Activated CD4-positive, alpha-beta T cell treated with anti-CD3 and anti-CD28 coated beads for 36 hours (primary cell): ENCODE measurements at regions not wholly inside any gene's neighbourhood (a gene's known extent, or its start where the extent isn't known, plus 50 kb on each side); places are given as distances from the start of the nearest gene placed in this dataset.
"Not testable (repeated sequence)": the region's sequence is repeated elsewhere in the genome, so short reads cannot be mapped to it uniquely, and the experiment has no call there.

ENCODE experiments used
- ATAC-seq: fragments of 200-7000 bp; cut with Tn5 transposase; one replicate; pipeline ENCODE4 v1.10.0; 2021; ENCODE audit warnings: mild to moderate bottlenecking, moderate library complexity
- CTCF ChIA-PET: fragments of 350-600 bp; sonication (Branson Sonifier 250); formaldehyde crosslinking; loops from one replicate; lab custom pipeline; 2021; ENCODE audit warnings: antibody characterized with exemption; lab: Charles Lee
- POLR2A ChIA-PET: fragments of 350-600 bp; sonication (Branson Sonifier 250); formaldehyde crosslinking; loops from one replicate; lab custom pipeline; 2021; ENCODE audit warnings: antibody characterized with exemption, inconsistent platforms; lab: Charles Lee
- DNase-seq: peaks from one replicate; pipeline ENCODE4 v3.0.0-alpha.2; 2020
- H3K27ac Mint-ChIP-seq: one replicate; pipeline ENCODE4 v1.8.0; 2021; ENCODE audit warnings: mixed read lengths
- H3K27me3 Mint-ChIP-seq: one replicate; pipeline ENCODE4 v1.8.0; 2021; ENCODE audit warnings: mixed read lengths
- H3K36me3 Mint-ChIP-seq: one replicate; pipeline ENCODE4 v1.8.0; 2021; ENCODE audit warnings: low read depth, mixed read lengths
- H3K4me1 Mint-ChIP-seq: one replicate; pipeline ENCODE4 v1.8.0; 2021; ENCODE audit warnings: mixed read lengths
- H3K4me3 Mint-ChIP-seq: one replicate; pipeline ENCODE4 v1.8.0; 2021; ENCODE audit warnings: mild to moderate bottlenecking, moderate library complexity, mixed read lengths
- H3K9me3 Mint-ChIP-seq: one replicate; pipeline ENCODE4 v1.8.0; 2021; ENCODE audit warnings: low read depth, mixed read lengths
- intact Hi-C, 2 experiments: fragments of 100-400 bp; cut with DNase I in 1 of 2; cut with micrococcal nuclease in 1 of 2; formaldehyde crosslinking; loops; one replicate each; pipeline versions ENCODE4 v1.14.2 to v1.15.1; 2022 to 2024; cut with DNase I, micrococcal nuclease

GRCh38 chr11:123321636-123322035 lies 108.4 kb upstream of the GRAMD1B start:
- Mint-ChIP-seq H3K4me3 (no peak overlapping the region), H3K27ac (no peak overlapping the region), H3K4me1 (no peaks in the 10 kb centered on the region), H3K9me3 (no peaks in the 10 kb centered on the region), H3K36me3 (no peaks in the 10 kb centered on the region), H3K27me3 (peaks cover 12% of the 10 kb centered on the region)
- no peak for ATAC-seq
- ChIA-PET CTCF (interaction anchor here (0.6 kb wide), 1 partner anchor 149 kb away, joined by 3 read pairs; no protein-coding TSS in a partner anchor), POLR2A (interaction anchor here (0.6 kb wide), 1 partner anchor 32 kb away, joined by 4 read pairs; no protein-coding TSS in a partner anchor)
- DNase-seq, result no peak
- intact Hi-C loops, result no loop called here

- POLR2A ChIA-PET, result no interaction called here
- ATAC-seq (no peak), DNase-seq (no peak)
- H3K4me1 Mint-ChIP-seq, result no peaks in the 10 kb centered on the region
- peaks cover 12% of the 10 kb centered on the region for H3K27me3 Mint-ChIP-seq
- H3K27ac Mint-ChIP-seq, result no peak overlapping the region
- H3K9me3 Mint-ChIP-seq, result no peaks in the 10 kb centered on the region
- H3K4me3 Mint-ChIP-seq, result no peak overlapping the region
- H3K36me3 Mint-ChIP-seq, result no peaks in the 10 kb centered on the region
- intact Hi-C loops, result no loop called here
- CTCF ChIA-PET, result interaction anchor here (1.4 to 1.7 kb wide), 2 partner anchors 15 to 18 kb away, joined by 4 to 5 read pairs; no protein-coding TSS in a partner anchor
Measured at GRCh38 chr11:123318623-123319022, 111.4 kb upstream of the GRAMD1B start.

GRCh38 chr11:123318132-123318531 lies 111.9 kb upstream of the GRAMD1B start:
- H3K27ac Mint-ChIP-seq, intact Hi-C loops, H3K9me3 Mint-ChIP-seq, DNase-seq, H3K36me3 Mint-ChIP-seq, ATAC-seq, H3K4me3 Mint-ChIP-seq, H3K4me1 Mint-ChIP-seq: not testable (repeated sequence)
- CTCF ChIA-PET, result interaction anchor here (1.4 to 1.7 kb wide), 2 partner anchors 15 to 17 kb away, joined by 4 to 5 read pairs; no protein-coding TSS in a partner anchor
- peaks cover 12% of the 10 kb centered on the region for H3K27me3 Mint-ChIP-seq
- POLR2A ChIA-PET, result interaction anchor here (0.6 kb wide), 1 partner anchor 426 kb away, joined by 4 read pairs; no protein-coding TSS in a partner anchor

GRCh38 chr11:123316003-123316402 lies 114.1 kb upstream of the GRAMD1B start:
- no peak overlapping the region for H3K27ac Mint-ChIP-seq
- no peak for ATAC-seq
- ChIA-PET CTCF (interaction anchor here (0.6 to 1.9 kb wide), 3 partner anchors 10 to 118 kb away, joined by 3 to 5 read pairs (median 3); no protein-coding TSS in a partner anchor), POLR2A (no interaction called here)
- H3K9me3 Mint-ChIP-seq, result no peaks in the 10 kb centered on the region
- peaks cover 8% of the 10 kb centered on the region for H3K27me3 Mint-ChIP-seq
- H3K4me1 Mint-ChIP-seq, result no peaks in the 10 kb centered on the region
- no peaks in the 10 kb centered on the region for H3K36me3 Mint-ChIP-seq
- intact Hi-C loops, result no loop called here
- DNase-seq, result no peak
- H3K4me3 Mint-ChIP-seq, result no peak overlapping the region

GRCh38 chr11:123314972-123315371 lies 115.1 kb upstream of the GRAMD1B start:
- H3K36me3 Mint-ChIP-seq, result no peaks in the 10 kb centered on the region
- no peaks in the 10 kb centered on the region for H3K9me3 Mint-ChIP-seq
- no peak for ATAC-seq

GRCh38 chr11:123313262-123313661 lies 116.8 kb upstream of the GRAMD1B start:
- peaks cover under 1% of the 10 kb centered on the region for H3K4me1 Mint-ChIP-seq
- POLR2A ChIA-PET, result no interaction called here
- no peak overlapping the region for H3K27ac Mint-ChIP-seq
- H3K27me3 Mint-ChIP-seq, result no peaks in the 10 kb centered on the region
- H3K36me3 Mint-ChIP-seq, result no peaks in the 10 kb centered on the region
- H3K4me3 Mint-ChIP-seq, result no peak overlapping the region
- DNase-seq (no peak), ATAC-seq (no peak)
- CTCF ChIA-PET, result interaction anchor here (0.8 kb wide), 1 partner anchor 82 kb away, joined by 3 read pairs; no protein-coding TSS in a partner anchor
- no peaks in the 10 kb centered on the region for H3K9me3 Mint-ChIP-seq
- intact Hi-C loops, result no loop called here

More at GRCh38 chr11:123314972-123315371, 115.1 kb upstream of the GRAMD1B start:
- CTCF ChIA-PET, result interaction anchor here (0.5 kb wide), 1 partner anchor 327 kb away, joined by 3 read pairs; no protein-coding TSS in a partner anchor
- DNase-seq, result no peak
- no peak overlapping the region for H3K27ac Mint-ChIP-seq
- H3K4me1 Mint-ChIP-seq, result no peaks in the 10 kb centered on the region
- peaks cover 4% of the 10 kb centered on the region for H3K27me3 Mint-ChIP-seq
- intact Hi-C loops, result no loop called here
- H3K4me3 Mint-ChIP-seq, result no peak overlapping the region
- POLR2A ChIA-PET, result no interaction called here

- Mint-ChIP-seq H3K36me3 (no peaks in the 10 kb centered on the region), H3K9me3 (no peaks in the 10 kb centered on the region), H3K27me3 (no peaks in the 10 kb centered on the region), H3K4me3 (no peak overlapping the region), H3K27ac (no peak overlapping the region), H3K4me1 (peaks cover 26% of the 10 kb centered on the region)
- no peak for ATAC-seq
- POLR2A ChIA-PET, result interaction anchor here (0.6 kb wide), 1 partner anchor 175 kb away, joined by 3 read pairs; no protein-coding TSS in a partner anchor
- no peak for DNase-seq
- CTCF ChIA-PET, result interaction anchor here (0.6 to 1.3 kb wide), 5 partner anchors 28 to 170 kb away, joined by 3 to 4 read pairs (median 3); no protein-coding TSS in a partner anchor
- intact Hi-C loops, result loop anchor here in 1 of 2 experiments (10.0 kb wide), 1 partner anchor 247 kb away; no protein-coding TSS in a partner anchor
Measured at GRCh38 chr11:123308077-123308476, 113.0 kb upstream of the CLMP start.

GRCh38 chr11:123307276-123307675 lies 112.2 kb upstream of the CLMP start:
- H3K27me3 Mint-ChIP-seq, result no peaks in the 10 kb centered on the region
- H3K9me3 Mint-ChIP-seq, result no peaks in the 10 kb centered on the region
- ATAC-seq, result no peak
- DNase-seq, result no peak
- H3K4me3 Mint-ChIP-seq, result no peak overlapping the region
- H3K36me3 Mint-ChIP-seq, result no peaks in the 10 kb centered on the region
- ChIA-PET CTCF (interaction anchor here (0.7 to 1.3 kb wide), 2 partner anchors 29 to 34 kb away, joined by 3 to 4 read pairs; no protein-coding TSS in a partner anchor), POLR2A (no interaction called here)
- no peak overlapping the region for H3K27ac Mint-ChIP-seq
- intact Hi-C loops, result loop anchor here in 1 of 2 experiments (10.0 kb wide), 1 partner anchor 248 kb away; no protein-coding TSS in a partner anchor
- H3K4me1 Mint-ChIP-seq, result peaks cover 34% of the 10 kb centered on the region

GRCh38 chr11:123306531-123306930 lies 111.5 kb upstream of the CLMP start:
- DNase-seq (no peak), ATAC-seq (no peak)
- no peak overlapping the region for H3K4me3 Mint-ChIP-seq
- H3K9me3 Mint-ChIP-seq, result no peaks in the 10 kb centered on the region
- H3K27ac Mint-ChIP-seq, result no peak overlapping the region
- ChIA-PET POLR2A (no interaction called here), CTCF (interaction anchor here (0.7 kb wide), 1 partner anchor 35 kb away, joined by 3 read pairs; no protein-coding TSS in a partner anchor)
- no peaks in the 10 kb centered on the region for H3K27me3 Mint-ChIP-seq
- intact Hi-C loops, result loop anchor here in 1 of 2 experiments (10.0 kb wide), 1 partner anchor 248 kb away; no protein-coding TSS in a partner anchor
- peaks cover 39% of the 10 kb centered on the region for H3K4me1 Mint-ChIP-seq
- H3K36me3 Mint-ChIP-seq, result no peaks in the 10 kb centered on the region

- no peaks in the 10 kb centered on the region for H3K27me3 Mint-ChIP-seq
- intact Hi-C loops, result loop anchor here in 1 of 2 experiments (10.0 kb wide), 1 partner anchor 249 kb away; no protein-coding TSS in a partner anchor
- DNase-seq, result no peak
- no peak for ATAC-seq
- H3K36me3 Mint-ChIP-seq, result no peaks in the 10 kb centered on the region
- peaks cover 46% of the 10 kb centered on the region for H3K4me1 Mint-ChIP-seq
- H3K9me3 Mint-ChIP-seq, result no peaks in the 10 kb centered on the region
- no peak overlapping the region for H3K27ac Mint-ChIP-seq
- POLR2A ChIA-PET, result no interaction called here
- H3K4me3 Mint-ChIP-seq, result no peak overlapping the region
- CTCF ChIA-PET, result interaction anchor here (0.6 to 1.1 kb wide), 2 partner anchors 161 to 188 kb away, joined by 3 read pairs; no protein-coding TSS in a partner anchor
Measured at GRCh38 chr11:123305601-123306375, 110.7 kb upstream of the CLMP start.

- no peak for ATAC-seq
- peaks cover 51% of the 10 kb centered on the region for H3K4me1 Mint-ChIP-seq
- intact Hi-C loops, result loop anchor here (5.0 to 10.0 kb wide), 2 partner anchors 250 to 437 kb away; partner anchors contain the start of gene ZNF202 (in 1 of the 2)
- H3K27ac Mint-ChIP-seq, result no peak overlapping the region
- H3K9me3 Mint-ChIP-seq, result no peaks in the 10 kb centered on the region
- no peaks in the 10 kb centered on the region for H3K27me3 Mint-ChIP-seq
- ChIA-PET POLR2A (no interaction called here), CTCF (interaction anchor here (0.6 to 1.6 kb wide), 5 partner anchors 90 to 189 kb away, joined by 3 to 4 read pairs (median 3); no protein-coding TSS in a partner anchor)
- peak; percentile 17 for DNase-seq
- no peak overlapping the region for H3K4me3 Mint-ChIP-seq
- H3K36me3 Mint-ChIP-seq, result no peaks in the 10 kb centered on the region
Measured at GRCh38 chr11:123304828-123305466, 109.9 kb upstream of the CLMP start.
